SK-N-SH (cell line): ENCODE measurements at regions not wholly inside any gene's neighbourhood (a gene's known extent, or its start where the extent isn't known, plus 50 kb on each side); places are given as distances from the start of the nearest gene placed in this dataset.

ENCODE experiments used
- CTCF ChIA-PET: fragments of 300-600, 350-600 bp; formaldehyde crosslinking; extraction: SDS; loops from one replicate; lab custom pipeline; 2021; lab: Yijun Ruan, JAX
- POLR2A ChIA-PET: fragments of 350-600 bp; sonication (Branson Sonifier 250); formaldehyde crosslinking; extraction: SDS; loops from one replicate; lab custom pipeline; 2020; ENCODE audit warnings: antibody characterized with exemption, inconsistent platforms; lab: Yijun Ruan, JAX
- DNase-seq: peaks from one replicate; pipeline ENCODE4 v3.0.0; 2012
- H2AFZ ChIP-seq: fragments of 200-600 bp; sonication (generic); 2 replicates; pipeline ENCODE4 v1.8.1; 2016; ENCODE audit warnings: antibody characterized with exemption, mild to moderate bottlenecking, low read depth
- H3F3A ChIP-seq: fragments of 200-600 bp; sonication (generic); replicated peaks from 2 replicates; pipeline ENCODE3; 2016; ENCODE audit warnings: antibody characterized with exemption, mild to moderate bottlenecking; ENCODE audit not compliant: insufficient read depth
- H3K27ac ChIP-seq, 2 experiments: fragments of 200-500 bp in 1 of 2; fragments of 200-600 bp in 1 of 2; sonication (Bioruptor generic) in 1 of 2; sonication (generic), shearing (Covaris generic) in 1 of 2; 2 replicates each; pipeline versions ENCODE4 v1.5.1 to v1.6.1; 2014 to 2016; ENCODE audit warnings: low read depth in 2 of 2, inconsistent platforms in 1 of 2, low read length in 1 of 2, mild to moderate bottlenecking in 1 of 2, mixed read lengths in 1 of 2
- H3K27me3 ChIP-seq: fragments of 200-600 bp; sonication (generic), shearing (Covaris generic); 2 replicates; pipeline ENCODE4 v1.6.1; 2016; ENCODE audit warnings: mixed run types; ENCODE audit not compliant: insufficient read depth
- H3K36me3 ChIP-seq, 2 experiments: fragments of 200-500 bp in 1 of 2; fragments of 200-600 bp in 1 of 2; sonication (Bioruptor generic) in 1 of 2; sonication (generic) in 1 of 2; replicated peaks in 1 of 2; 2 replicates each; pipeline versions ENCODE3 to v1.5.1; 2014 to 2016; ENCODE audit warnings: low read length in 1 of 2, mild to moderate bottlenecking in 1 of 2; ENCODE audit not compliant: insufficient read depth in 2 of 2, control insufficient read depth in 1 of 2
- H3K4me1 ChIP-seq, 2 experiments: fragments of 200-500 bp in 1 of 2; fragments of 200-600 bp in 1 of 2; sonication (Bioruptor generic) in 1 of 2; sonication (generic), shearing (Covaris generic) in 1 of 2; 2 replicates each; pipeline versions ENCODE4 v1.5.1 to v1.6.1; 2014 to 2016; ENCODE audit warnings: low read depth in 1 of 2, low read length in 1 of 2, mixed run types in 1 of 2; ENCODE audit not compliant: insufficient read depth in 2 of 2, control insufficient read depth in 1 of 2
- H3K4me2 ChIP-seq: fragments of 200-600 bp; sonication (generic), shearing (Covaris generic); 2 replicates; pipeline ENCODE4 v1.6.1; 2017; ENCODE audit warnings: mixed run types
- H3K4me3 ChIP-seq, 2 experiments: fragments of 200-500 bp in 1 of 2; fragments of 200-600 bp in 1 of 2; sonication (Bioruptor generic) in 1 of 2; sonication (generic), shearing (Covaris generic) in 1 of 2; 2 replicates each; pipeline versions ENCODE4 v1.5.1 to v1.8.1; 2014 to 2016; ENCODE audit warnings: low read depth in 2 of 2, inconsistent platforms in 1 of 2, low read length in 1 of 2, mild to moderate bottlenecking in 1 of 2, mixed read lengths in 1 of 2, moderate library complexity in 1 of 2
- H3K79me2 ChIP-seq: fragments of 200-600 bp; sonication (generic); 2 replicates; pipeline ENCODE4 v1.8.1; 2017; ENCODE audit warnings: mild to moderate bottlenecking; ENCODE audit not compliant: insufficient read depth
- H3K9ac ChIP-seq: fragments of 200-600 bp; sonication (generic); 2 replicates; pipeline ENCODE4 v1.6.1; 2017; ENCODE audit warnings: mixed run types
- H3K9me2 ChIP-seq: fragments of 200-600 bp; sonication (generic); 2 replicates; pipeline ENCODE4 v1.6.1; 2017; ENCODE audit warnings: mixed run types
- H3K9me3 ChIP-seq: fragments of 200-600 bp; sonication (generic); 2 replicates; pipeline ENCODE4 v1.6.1; 2017; ENCODE audit warnings: mixed run types, mild to moderate bottlenecking, moderate library complexity
- H4K20me1 ChIP-seq: fragments of 200-600 bp; sonication (generic); 2 replicates; pipeline ENCODE4 v1.6.1; 2017; ENCODE audit warnings: mild to moderate bottlenecking, mixed run types; ENCODE audit not compliant: insufficient read depth
- CHD2 ChIP-seq: fragments of 150-350 bp; IDR thresholded peaks from 2 replicates; pipeline ENCODE4 v1.6.1; 2018; ENCODE audit warnings: low read length; ENCODE audit not compliant: partially characterized antibody
- ELF1 ChIP-seq: IDR thresholded peaks from 2 replicates; pipeline ENCODE4 v1.4.0; 2012
- FOSL2 ChIP-seq: IDR thresholded peaks from 2 replicates; pipeline ENCODE4 v1.4.0; 2012; ENCODE audit warnings: low read depth, mild to moderate bottlenecking, moderate library complexity, borderline replicate concordance
- FOXJ3 ChIP-seq: sonication (generic); formaldehyde crosslinking; IDR thresholded peaks from 2 replicates; pipeline ENCODE4 v1.5.1; 2020; ENCODE audit warnings: mild to moderate bottlenecking, missing genetic modification reagents
- FOXM1 ChIP-seq: IDR thresholded peaks from 2 replicates; pipeline ENCODE4 v1.4.0; 2012; ENCODE audit warnings: low read depth, mild to moderate bottlenecking
- GABPA ChIP-seq: IDR thresholded peaks from 2 replicates; pipeline ENCODE4 v1.4.0; 2012; ENCODE audit warnings: low read depth, mild to moderate bottlenecking
- MXI1 ChIP-seq: IDR thresholded peaks from 2 replicates; pipeline ENCODE4 v1.6.1; 2012; ENCODE audit warnings: mild to moderate bottlenecking, low read depth, low read length, improper control_type of control experiment
- NFIC ChIP-seq: IDR thresholded peaks from 2 replicates; pipeline ENCODE4 v1.4.0; 2012; ENCODE audit warnings: borderline replicate concordance
- NRF1 ChIP-seq: IDR thresholded peaks from 2 replicates; pipeline ENCODE4 v1.6.1; 2012; ENCODE audit warnings: low read depth, mild to moderate bottlenecking, low read length
- POLR2AphosphoS5 ChIP-seq: IDR thresholded peaks from 2 replicates; pipeline ENCODE4 v1.6.1; 2012; ENCODE audit warnings: low read depth, low read length
- RAD21 ChIP-seq: IDR thresholded peaks from 2 replicates; pipeline ENCODE4 v1.6.1; 2012; ENCODE audit warnings: mild to moderate bottlenecking, low read length
- RCOR1 ChIP-seq: fragments of 150-350 bp; IDR thresholded peaks from 2 replicates; pipeline ENCODE4 v1.6.1; 2017; ENCODE audit warnings: antibody characterized with exemption, low read length
- SMC3 ChIP-seq: IDR thresholded peaks from 2 replicates; pipeline ENCODE4 v1.6.1; 2012; ENCODE audit warnings: low read depth, low read length, improper control_type of control experiment
- TAF1 ChIP-seq: IDR thresholded peaks from 2 replicates; pipeline ENCODE4 v1.6.1; 2012; ENCODE audit warnings: low read depth, mild to moderate bottlenecking, low read length, moderate library complexity, borderline replicate concordance
- TCF12 ChIP-seq: IDR thresholded peaks from 2 replicates; pipeline ENCODE4 v1.4.0; 2012
- WGBS: methylation state at CpG from one replicate; pipeline ENCODE4 v1.1.6; 2017; ENCODE audit warnings: low lambda C conversion rate; 5-methylcytosine and 5-hydroxymethylcytosine counted together
- TF ChIP-seq, protein P1 (sequence below): IDR thresholded peaks from 2 replicates; pipeline ENCODE4 v1.4.0; 2012; ENCODE audit warnings: low read depth
- TF ChIP-seq, protein P2 (sequence below): IDR thresholded peaks from 2 replicates; pipeline ENCODE4 v1.4.0; 2012; ENCODE audit warnings: low read depth, borderline replicate concordance
- TF ChIP-seq, protein P3 (sequence below): fragments of 200-600 bp; sonication (generic); IDR thresholded peaks from 2 replicates; pipeline ENCODE4 v1.6.1; 2017; ENCODE audit warnings: antibody characterized with exemption, mild to moderate bottlenecking, moderate library complexity
- TF ChIP-seq, protein P4 (sequence below): fragments of 150-350 bp; IDR thresholded peaks from 2 replicates; pipeline ENCODE4 v1.6.1; 2016; ENCODE audit warnings: mild to moderate bottlenecking, low read depth, low read length
- TF ChIP-seq, protein P5 (sequence below): fragments of 150-350 bp; IDR thresholded peaks from 2 replicates; pipeline ENCODE4 v1.6.1; 2017; ENCODE audit warnings: antibody characterized with exemption, low read length, low read depth, borderline replicate concordance
- TF ChIP-seq, protein P6 (sequence below): IDR thresholded peaks from 2 replicates; pipeline ENCODE4 v1.4.0; 2012; ENCODE audit warnings: low read depth, borderline replicate concordance

DNA sequence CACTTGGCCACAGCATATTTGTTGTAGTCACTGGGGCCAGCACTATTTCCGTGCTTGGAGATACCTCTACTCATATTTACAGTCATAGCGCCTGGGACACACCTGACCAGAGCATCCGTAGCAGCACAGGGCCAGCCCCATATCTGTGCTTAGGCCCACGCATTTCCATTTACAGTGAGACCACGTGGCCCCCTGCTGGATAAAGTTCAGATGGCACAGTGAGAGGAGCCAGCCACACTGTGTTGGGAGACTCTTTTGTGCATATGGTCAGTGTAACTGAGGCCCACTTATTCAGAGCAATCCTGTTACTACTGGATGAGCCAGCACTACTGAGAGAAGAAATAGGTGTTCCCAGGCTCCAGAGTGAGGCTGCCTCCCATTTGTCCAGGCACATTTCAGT lies 455.3 kb downstream of the REEP3 start (continued):
- TF ChIP-seq SMC3 (peak; percentile 72), RCOR1 (no peak), FOXJ3 (CRISPR knock-in tag) (no peak), CHD2 (no peak), TAF1 (no peak), GABPA (no peak), FOXM1 (no peak), MXI1 (no peak), ELF1 (no peak), TCF12 (no peak), NRF1 (no peak), NFIC (no peak)
- TF ChIP-seq, protein P1, sequence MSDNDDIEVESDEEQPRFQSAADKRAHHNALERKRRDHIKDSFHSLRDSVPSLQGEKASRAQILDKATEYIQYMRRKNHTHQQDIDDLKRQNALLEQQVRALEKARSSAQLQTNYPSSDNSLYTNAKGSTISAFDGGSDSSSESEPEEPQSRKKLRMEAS, result peak; percentile 44; the same call in 1 of the 2 replicates
- TF ChIP-seq, protein P2, sequence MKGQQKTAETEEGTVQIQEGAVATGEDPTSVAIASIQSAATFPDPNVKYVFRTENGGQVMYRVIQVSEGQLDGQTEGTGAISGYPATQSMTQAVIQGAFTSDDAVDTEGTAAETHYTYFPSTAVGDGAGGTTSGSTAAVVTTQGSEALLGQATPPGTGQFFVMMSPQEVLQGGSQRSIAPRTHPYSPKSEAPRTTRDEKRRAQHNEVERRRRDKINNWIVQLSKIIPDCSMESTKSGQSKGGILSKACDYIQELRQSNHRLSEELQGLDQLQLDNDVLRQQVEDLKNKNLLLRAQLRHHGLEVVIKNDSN, result no peak
- TF ChIP-seq, protein P3, sequence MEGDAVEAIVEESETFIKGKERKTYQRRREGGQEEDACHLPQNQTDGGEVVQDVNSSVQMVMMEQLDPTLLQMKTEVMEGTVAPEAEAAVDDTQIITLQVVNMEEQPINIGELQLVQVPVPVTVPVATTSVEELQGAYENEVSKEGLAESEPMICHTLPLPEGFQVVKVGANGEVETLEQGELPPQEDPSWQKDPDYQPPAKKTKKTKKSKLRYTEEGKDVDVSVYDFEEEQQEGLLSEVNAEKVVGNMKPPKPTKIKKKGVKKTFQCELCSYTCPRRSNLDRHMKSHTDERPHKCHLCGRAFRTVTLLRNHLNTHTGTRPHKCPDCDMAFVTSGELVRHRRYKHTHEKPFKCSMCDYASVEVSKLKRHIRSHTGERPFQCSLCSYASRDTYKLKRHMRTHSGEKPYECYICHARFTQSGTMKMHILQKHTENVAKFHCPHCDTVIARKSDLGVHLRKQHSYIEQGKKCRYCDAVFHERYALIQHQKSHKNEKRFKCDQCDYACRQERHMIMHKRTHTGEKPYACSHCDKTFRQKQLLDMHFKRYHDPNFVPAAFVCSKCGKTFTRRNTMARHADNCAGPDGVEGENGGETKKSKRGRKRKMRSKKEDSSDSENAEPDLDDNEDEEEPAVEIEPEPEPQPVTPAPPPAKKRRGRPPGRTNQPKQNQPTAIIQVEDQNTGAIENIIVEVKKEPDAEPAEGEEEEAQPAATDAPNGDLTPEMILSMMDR, result peak; percentile 70
- TF ChIP-seq, protein P4, sequence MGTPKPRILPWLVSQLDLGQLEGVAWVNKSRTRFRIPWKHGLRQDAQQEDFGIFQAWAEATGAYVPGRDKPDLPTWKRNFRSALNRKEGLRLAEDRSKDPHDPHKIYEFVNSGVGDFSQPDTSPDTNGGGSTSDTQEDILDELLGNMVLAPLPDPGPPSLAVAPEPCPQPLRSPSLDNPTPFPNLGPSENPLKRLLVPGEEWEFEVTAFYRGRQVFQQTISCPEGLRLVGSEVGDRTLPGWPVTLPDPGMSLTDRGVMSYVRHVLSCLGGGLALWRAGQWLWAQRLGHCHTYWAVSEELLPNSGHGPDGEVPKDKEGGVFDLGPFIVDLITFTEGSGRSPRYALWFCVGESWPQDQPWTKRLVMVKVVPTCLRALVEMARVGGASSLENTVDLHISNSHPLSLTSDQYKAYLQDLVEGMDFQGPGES, result no peak
- TF ChIP-seq, protein P5, sequence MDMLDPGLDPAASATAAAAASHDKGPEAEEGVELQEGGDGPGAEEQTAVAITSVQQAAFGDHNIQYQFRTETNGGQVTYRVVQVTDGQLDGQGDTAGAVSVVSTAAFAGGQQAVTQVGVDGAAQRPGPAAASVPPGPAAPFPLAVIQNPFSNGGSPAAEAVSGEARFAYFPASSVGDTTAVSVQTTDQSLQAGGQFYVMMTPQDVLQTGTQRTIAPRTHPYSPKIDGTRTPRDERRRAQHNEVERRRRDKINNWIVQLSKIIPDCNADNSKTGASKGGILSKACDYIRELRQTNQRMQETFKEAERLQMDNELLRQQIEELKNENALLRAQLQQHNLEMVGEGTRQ, result no peak

DNA sequence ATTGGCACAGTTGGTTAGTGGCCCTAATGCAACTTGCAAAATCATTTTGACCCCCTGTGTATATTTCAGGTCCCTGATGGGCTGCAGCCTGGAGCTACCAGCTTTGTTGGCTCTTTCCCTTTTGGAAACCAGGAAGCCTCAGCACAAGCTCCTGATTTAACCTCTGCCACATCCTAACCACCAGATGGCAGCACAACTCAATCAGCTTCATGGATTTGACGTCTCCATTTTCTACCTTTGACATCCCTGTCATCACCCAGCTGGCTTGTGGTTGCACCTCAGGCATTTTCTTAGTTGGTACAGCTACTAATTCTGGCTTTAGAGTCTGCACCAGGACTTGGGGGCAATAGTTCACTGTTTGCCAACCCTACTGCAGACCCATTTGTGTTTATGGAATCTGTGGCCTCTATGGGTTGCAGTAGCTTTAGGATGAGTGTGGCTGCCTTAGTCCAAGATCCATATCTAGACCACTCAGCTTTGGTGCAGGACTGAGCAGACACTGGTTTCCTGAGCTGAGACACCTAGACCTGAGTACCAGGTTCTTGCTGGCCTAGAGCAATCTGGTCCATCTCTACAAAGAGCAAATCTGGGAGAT lies 456.2 kb downstream of the REEP3 start:
- Histone ChIP-seq H3K27ac (no peak overlapping the region), H3K79me2 (no peaks in the 10 kb centered on the region), H3K36me3 (no peaks in the 10 kb centered on the region), H3K4me3 (no peak overlapping the region; a peak in 1 of 4 replicates), H3F3A (no peaks in the 10 kb centered on the region), H3K4me2 (no peak overlapping the region), H2AFZ (no peak overlapping the region), H3K9me2 (no peaks in the 10 kb centered on the region), H3K9ac (no peak overlapping the region), H4K20me1 (no peaks in the 10 kb centered on the region), H3K27me3 (no peaks in the 10 kb centered on the region), H3K4me1 (no peaks in the 10 kb centered on the region), H3K9me3 (no peaks in the 10 kb centered on the region)
- CTCF ChIA-PET, result interaction anchor here (0.6 to 8.8 kb wide), 32 partner anchors 9 to 802 kb away, joined by 3 to 117 read pairs (median 4); no protein-coding TSS in a partner anchor
- peak; percentile 61 for DNase-seq
- POLR2A ChIA-PET, result no interaction called here
- WGBS, result 11% methylated on average over 1 of the region's 1 CpG
- no peak for TF ChIP-seq MXI1
- TF ChIP-seq POLR2AphosphoS5, result no peak
- TF ChIP-seq RAD21, result peak; percentile 62
- peak; percentile 55; the same call in 1 of the 2 replicates for TF ChIP-seq SMC3
- TF ChIP-seq FOSL2, result no peak
- TF ChIP-seq, protein P6, sequence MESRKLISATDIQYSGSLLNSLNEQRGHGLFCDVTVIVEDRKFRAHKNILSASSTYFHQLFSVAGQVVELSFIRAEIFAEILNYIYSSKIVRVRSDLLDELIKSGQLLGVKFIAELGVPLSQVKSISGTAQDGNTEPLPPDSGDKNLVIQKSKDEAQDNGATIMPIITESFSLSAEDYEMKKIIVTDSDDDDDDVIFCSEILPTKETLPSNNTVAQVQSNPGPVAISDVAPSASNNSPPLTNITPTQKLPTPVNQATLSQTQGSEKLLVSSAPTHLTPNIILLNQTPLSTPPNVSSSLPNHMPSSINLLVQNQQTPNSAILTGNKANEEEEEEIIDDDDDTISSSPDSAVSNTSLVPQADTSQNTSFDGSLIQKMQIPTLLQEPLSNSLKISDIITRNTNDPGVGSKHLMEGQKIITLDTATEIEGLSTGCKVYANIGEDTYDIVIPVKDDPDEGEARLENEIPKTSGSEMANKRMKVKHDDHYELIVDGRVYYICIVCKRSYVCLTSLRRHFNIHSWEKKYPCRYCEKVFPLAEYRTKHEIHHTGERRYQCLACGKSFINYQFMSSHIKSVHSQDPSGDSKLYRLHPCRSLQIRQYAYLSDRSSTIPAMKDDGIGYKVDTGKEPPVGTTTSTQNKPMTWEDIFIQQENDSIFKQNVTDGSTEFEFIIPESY, result no peak
- TF ChIP-seq, protein P3, result peak; percentile 74
- no peak for TF ChIP-seq ELF1
